Fibroblast of lung (primary cell): ENCODE measurements at regions not wholly inside any gene's neighbourhood (a gene's known extent, or its start where the extent isn't known, plus 50 kb on each side); places are given as distances from the start of the nearest gene placed in this dataset.

Experiments
- EZH2 ChIP-seq: IDR thresholded peaks from 2 replicates; pipeline ENCODE4 v1.5.1; 2012; ENCODE audit warnings: low read length, control low read depth, mild to moderate bottlenecking; ENCODE audit errors: missing control alignments
- TF ChIP-seq, protein P1 (sequence below), 2 donors: IDR thresholded peaks in 1 of 2; conservative IDR thresholded peaks in 1 of 2; 1 replicate in 1 of 2; 2 replicates in 1 of 2; pipeline ENCODE4 v1.5.1; 2011 to 2012; ENCODE audit warnings: low read length in 2 of 2, control low read depth in 1 of 2, inconsistent platforms in 1 of 2, low read depth in 1 of 2, mild to moderate bottlenecking in 1 of 2

DNA sequence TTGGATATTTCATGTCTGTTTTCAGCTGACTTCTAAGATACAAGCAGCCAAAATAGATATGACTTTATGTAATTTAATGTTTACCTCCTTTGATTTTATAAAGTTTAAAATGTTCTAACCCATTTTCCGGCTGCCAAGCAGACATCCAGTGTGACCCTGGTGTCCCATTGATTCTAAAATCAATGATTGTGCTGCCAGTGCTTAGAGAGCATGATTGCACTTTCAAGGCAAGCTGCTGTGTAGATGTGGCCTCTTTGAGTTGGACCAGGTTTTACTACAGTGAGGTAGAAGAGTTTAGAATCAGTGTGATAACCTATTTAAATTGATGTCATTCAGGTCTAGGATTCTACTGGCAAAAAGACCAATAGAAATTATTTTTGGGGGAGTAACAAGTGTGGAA, 730.9 kb downstream of the STPG2 start:
- TF ChIP-seq, protein P1, sequence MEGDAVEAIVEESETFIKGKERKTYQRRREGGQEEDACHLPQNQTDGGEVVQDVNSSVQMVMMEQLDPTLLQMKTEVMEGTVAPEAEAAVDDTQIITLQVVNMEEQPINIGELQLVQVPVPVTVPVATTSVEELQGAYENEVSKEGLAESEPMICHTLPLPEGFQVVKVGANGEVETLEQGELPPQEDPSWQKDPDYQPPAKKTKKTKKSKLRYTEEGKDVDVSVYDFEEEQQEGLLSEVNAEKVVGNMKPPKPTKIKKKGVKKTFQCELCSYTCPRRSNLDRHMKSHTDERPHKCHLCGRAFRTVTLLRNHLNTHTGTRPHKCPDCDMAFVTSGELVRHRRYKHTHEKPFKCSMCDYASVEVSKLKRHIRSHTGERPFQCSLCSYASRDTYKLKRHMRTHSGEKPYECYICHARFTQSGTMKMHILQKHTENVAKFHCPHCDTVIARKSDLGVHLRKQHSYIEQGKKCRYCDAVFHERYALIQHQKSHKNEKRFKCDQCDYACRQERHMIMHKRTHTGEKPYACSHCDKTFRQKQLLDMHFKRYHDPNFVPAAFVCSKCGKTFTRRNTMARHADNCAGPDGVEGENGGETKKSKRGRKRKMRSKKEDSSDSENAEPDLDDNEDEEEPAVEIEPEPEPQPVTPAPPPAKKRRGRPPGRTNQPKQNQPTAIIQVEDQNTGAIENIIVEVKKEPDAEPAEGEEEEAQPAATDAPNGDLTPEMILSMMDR (conservative IDR thresholded peaks at IDR 0.05 in 1 of 2, IDR thresholded peaks at IDR 0.05 in 1 of 2; ENCODE audit: low read depth in 1 of 2, low read length in 2 of 2): no peak
- no peak for TF ChIP-seq EZH2
